ENCODE measurements at regions not wholly inside any gene's neighbourhood (a gene's known extent, or its start where the extent isn't known, plus 50 kb on each side); places are given as distances from the start of the nearest gene placed in this dataset.

DNA sequence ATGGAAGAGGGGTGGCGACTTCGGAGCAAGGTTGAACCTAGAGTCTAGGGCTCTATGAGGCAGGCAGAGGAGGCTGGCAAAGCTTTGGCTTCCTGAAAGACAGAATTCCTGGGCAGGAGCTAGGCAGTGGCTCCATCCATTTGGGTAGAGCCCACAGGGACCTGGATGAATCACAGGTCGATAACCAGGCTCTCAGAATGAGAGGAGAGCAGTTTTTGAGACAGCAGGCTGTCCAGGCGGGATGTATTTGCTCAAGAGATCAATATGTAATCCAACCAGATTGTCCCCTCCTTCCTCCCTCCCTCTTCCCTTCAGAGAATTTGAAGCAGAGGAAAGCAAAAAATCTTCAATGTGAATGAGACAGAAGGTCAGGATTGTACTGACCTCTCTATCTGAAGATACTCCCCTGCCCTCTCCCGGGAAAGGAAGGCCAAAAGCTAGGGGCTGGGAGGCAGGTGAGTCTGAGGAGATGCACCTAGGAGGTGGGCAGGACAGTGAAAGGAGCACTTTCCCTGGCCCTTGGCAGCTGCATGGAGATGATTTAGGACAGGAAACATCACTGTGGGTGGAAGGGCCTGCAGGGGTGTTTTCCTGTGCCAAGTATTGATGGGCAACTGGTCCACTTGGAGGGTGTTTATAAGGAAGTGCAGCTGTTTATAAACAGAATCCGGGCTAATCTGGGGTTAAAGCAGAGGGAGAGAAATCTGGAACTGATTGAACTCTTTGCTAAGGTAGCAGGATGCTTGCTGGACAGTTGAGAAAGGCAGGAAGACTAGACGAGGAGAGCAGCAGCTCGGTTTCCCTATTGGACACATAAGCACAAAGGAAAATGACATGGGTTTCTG is 212.4 kb upstream of the LRFN2 start:
- Mint-ChIP-seq H3K27ac (no peak overlapping the region), H3K36me3 (no peaks in the 10 kb centered on the region), H3K4me3 (no peak overlapping the region), H3K9me3 (no peaks in the 10 kb centered on the region), H3K27me3 (no peaks in the 10 kb centered on the region), H3K4me1 (no peaks in the 10 kb centered on the region)
- no peak for DNase-seq

DNA sequence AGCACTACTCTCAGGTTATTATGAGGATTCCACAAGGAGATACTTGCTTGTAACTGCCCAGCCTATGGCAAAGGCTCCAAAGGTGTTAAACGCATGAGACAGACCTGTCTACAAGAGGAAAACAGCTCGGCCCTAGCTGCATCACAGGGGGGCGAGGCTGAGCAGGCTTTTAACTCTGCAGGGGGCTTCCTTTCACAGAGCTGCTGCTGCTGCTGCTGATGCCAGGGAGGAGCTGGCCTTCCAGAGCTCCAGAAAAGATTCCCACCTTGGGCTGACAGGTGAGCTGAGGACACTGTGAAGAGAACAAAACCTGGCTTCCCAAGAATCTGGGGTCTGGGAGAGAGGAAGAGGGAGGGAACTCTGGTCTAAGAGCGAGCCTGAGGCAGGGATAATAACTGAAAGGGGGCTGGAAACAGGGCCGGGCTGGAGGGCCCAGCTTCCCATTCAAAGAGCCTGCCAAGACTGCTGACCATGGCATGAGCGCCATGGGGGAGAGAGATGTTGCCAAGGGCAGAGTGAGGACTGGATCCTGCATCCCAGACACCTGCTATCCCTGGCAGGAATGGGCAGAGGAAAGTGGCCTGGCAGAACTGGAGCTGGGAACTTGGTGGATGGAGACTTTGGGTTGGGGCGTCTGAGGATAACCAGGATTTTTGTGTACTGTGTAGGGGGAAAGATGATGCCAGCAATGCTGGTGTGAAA is 211.1 kb upstream of the LRFN2 start:
- Mint-ChIP-seq H3K9me3 (no peaks in the 10 kb centered on the region), H3K4me1 (no peaks in the 10 kb centered on the region), H3K27ac (no peak overlapping the region), H3K27me3 (no peaks in the 10 kb centered on the region), H3K4me3 (no peak overlapping the region), H3K36me3 (no peaks in the 10 kb centered on the region)
- DNase-seq = no peak

DNA sequence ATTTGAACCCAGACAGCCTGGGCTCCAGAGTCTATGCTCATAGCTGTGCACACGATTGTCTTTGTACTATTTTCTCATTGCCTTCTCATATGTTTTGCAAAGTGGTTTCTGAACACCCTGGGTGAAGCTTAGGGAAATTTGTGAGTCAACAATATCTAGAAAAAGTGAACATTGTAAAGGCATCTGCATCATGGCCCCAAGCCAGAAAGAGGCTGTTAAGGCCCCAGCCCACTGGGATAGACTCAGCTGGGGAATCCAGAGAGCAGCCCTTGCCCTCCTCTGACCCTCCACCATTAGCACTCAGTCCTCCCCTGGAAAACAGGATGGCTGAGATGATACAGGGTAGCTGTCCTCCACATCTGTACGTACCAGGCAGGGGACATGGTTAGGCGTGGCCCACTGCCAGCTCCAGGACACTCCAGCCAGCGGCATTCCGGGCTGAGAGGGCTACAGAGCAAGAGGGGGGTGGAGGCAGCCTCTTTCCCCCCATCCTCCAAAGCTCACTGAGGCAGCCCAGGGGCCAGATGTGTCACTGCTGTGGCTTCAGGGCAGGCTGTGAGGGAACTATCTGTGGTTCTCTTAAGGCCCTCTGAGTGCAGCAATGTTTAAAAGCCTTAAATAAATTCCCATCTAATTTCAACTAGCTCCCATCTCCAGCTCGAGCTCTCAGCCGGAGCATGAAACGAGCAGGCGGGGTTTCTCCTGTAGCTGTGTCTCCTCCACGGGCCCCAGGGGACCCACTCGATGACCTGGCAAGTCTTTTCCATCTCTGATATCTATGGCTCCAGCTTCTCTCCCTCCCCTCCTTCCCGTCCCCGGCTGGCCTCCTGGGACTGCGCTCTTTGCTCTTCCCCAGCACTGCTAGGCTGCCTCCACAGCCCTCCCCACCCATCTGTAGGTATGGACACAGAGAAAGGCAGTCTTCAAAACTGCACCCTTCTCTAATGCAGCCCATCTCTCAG is 209.4 kb upstream of the LRFN2 start:
- H3K4me1 Mint-ChIP-seq = no peaks in the 10 kb centered on the region
- no peaks in the 10 kb centered on the region for H3K27me3 Mint-ChIP-seq
- no peak for DNase-seq
- no peaks in the 10 kb centered on the region for H3K36me3 Mint-ChIP-seq
- H3K9me3 Mint-ChIP-seq = no peaks in the 10 kb centered on the region
- no peak overlapping the region for H3K4me3 Mint-ChIP-seq
- H3K27ac Mint-ChIP-seq = no peak overlapping the region

DNA sequence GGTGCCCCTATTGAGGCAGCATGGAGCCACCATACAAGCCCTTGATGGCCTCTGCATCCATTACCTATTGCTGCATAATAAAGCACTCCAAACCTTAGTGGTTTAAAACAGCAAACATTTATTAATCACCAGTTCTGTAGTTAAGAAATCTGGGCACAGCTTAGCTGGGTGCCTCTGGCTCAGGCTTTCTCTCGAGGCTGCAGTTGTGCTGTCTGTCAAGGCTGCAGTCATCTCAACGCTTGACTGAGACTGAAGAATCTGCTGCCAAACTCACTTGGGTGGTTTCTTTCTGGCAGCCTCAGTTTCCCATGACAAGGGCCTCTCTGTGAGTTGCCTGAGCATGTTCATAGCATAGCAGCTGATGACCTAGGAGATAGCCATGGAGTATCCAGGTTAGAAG is 207.4 kb upstream of the LRFN2 start:
- Mint-ChIP-seq H3K4me1 (peaks cover 4% of the 10 kb centered on the region), H3K27ac (no peak overlapping the region), H3K9me3 (no peaks in the 10 kb centered on the region), H3K4me3 (no peak overlapping the region), H3K36me3 (no peaks in the 10 kb centered on the region), H3K27me3 (no peaks in the 10 kb centered on the region)
- DNase-seq = no peak

DNA sequence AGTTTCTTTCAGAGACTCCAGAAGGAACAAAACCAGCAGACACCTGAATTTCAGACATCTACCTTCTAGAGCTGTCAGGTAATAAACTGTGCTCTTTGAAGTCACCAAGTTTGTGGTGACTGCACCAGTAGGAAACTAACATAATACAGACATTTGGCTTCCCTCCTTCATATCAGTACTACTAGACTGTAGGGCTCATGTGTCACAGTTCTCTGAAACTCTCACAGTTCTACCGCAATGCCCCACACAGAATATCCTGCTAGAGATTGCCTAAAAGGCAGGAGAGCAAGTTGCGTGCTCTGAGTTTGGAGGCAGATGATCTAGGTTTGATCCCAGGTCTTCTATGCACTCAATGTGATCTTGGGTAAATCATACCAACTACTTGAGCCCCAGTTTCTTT is 205.0 kb upstream of the LRFN2 start:
- H3K27ac Mint-ChIP-seq = no peak overlapping the region

DNA sequence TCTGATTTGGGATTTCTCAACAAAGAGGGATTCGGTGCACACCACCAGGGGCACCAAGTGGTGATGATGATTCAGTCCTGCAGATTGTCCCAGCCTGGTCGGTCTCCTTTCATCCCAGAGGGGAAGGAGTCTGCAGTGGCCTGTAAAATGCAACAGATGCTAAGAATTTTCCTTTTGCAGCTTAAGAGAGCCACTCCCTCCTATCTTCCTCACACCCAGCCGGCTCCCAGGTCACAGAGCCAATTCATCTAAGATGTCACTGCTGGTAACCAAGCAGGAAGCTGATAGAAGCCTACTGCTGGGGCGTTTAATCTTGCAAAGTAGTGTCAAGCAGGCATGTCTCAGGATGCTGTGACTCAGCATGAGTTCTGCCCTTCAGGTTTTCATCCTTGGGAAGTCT is 203.8 kb upstream of the LRFN2 start:
- no peak overlapping the region for H3K27ac Mint-ChIP-seq
- H3K27me3 Mint-ChIP-seq = no peaks in the 10 kb centered on the region
- peaks cover 17% of the 10 kb centered on the region for H3K4me1 Mint-ChIP-seq
- no peak overlapping the region for H3K4me3 Mint-ChIP-seq
- peaks cover 2% of the 10 kb centered on the region for H3K36me3 Mint-ChIP-seq
- no peaks in the 10 kb centered on the region for H3K9me3 Mint-ChIP-seq
- no peak for DNase-seq

More for the DNA sequence above, 205.0 kb upstream of the LRFN2 start:
- Mint-ChIP-seq H3K9me3 (no peaks in the 10 kb centered on the region), H3K4me1 (peaks cover 17% of the 10 kb centered on the region), H3K36me3 (peaks cover 2% of the 10 kb centered on the region), H3K27me3 (no peaks in the 10 kb centered on the region), H3K4me3 (no peak overlapping the region)
- DNase-seq = no peak

DNA sequence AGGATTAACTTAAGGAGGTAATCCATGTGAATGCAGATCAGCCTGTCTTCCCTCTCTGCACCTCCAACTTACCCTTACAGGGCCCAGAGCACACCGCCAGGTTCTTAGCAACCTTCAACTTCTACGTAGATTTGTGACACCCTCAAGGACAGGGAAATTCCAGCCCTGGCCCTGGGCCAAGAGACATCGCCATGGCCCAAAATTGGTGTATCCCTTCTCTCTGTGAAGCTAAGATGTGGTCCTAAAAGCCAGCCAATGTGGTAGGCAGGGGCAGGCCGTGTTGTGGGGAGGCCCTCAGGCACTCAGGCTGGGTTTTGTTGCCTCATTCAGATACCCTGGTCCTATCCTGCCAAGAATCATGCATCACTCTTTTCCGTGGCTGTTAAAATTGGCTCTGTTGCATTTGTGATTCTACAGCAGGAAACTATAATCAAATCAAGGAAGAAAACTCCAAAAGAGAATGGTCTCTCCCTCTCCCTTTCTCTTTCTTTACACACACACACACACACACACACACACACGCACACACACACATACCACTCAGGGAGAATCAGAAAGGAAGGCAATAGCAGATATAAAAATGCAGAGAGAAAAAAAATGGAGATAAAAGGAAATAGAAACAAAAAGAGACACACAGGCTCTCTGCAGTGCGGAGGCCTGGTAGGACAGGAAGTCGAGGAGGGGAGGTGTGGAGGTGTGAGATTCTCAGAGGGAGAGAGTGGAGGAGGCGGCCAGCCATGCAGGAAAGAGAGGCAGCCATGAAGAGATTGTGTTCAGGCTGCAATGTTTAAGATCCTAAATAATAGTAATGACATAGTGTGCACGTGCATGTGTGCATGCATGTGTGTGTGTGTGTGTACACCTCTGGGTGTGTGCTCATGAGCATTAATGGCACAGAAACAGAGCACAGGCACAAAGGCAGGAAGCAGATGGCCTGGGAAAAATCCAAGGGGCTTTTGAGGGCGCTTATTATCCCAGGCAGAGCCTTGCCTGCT is 201.8 kb upstream of the LRFN2 start:
- H3K4me1 Mint-ChIP-seq = peaks cover 17% of the 10 kb centered on the region
- peak; percentile 48 for DNase-seq
- H3K36me3 Mint-ChIP-seq = peaks cover 2% of the 10 kb centered on the region
- no peaks in the 10 kb centered on the region for H3K9me3 Mint-ChIP-seq
- H3K4me3 Mint-ChIP-seq = peak overlapping the region; percentile 19
- H3K27ac Mint-ChIP-seq = peak overlapping the region; percentile 87
- H3K27me3 Mint-ChIP-seq = no peaks in the 10 kb centered on the region

DNA sequence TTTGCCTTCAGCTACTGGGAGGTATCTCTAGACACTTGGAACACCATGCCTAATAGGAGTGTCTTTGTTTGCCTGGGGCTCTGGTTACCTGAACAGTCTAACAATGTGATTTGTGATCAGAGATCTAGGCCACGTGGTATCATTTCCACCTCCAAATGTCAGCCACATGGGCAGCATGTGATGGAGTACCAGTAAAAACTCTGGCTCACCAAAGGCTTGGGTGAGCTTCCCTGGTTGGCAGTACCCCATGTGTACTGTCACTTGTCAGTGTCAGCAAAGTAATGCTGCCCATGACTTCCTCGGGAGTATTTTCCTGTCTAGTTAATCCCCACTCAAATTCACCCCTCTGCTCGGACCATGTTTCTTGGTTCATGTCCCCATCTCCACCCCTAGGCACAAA is 195.2 kb upstream of the LRFN2 start:
- H3K4me3 Mint-ChIP-seq = no peak overlapping the region
- no peaks in the 10 kb centered on the region for H3K4me1 Mint-ChIP-seq
- H3K27ac Mint-ChIP-seq = no peak overlapping the region
- no peak for DNase-seq
- H3K36me3 Mint-ChIP-seq = no peaks in the 10 kb centered on the region
- no peaks in the 10 kb centered on the region for H3K27me3 Mint-ChIP-seq
- no peaks in the 10 kb centered on the region for H3K9me3 Mint-ChIP-seq

DNA sequence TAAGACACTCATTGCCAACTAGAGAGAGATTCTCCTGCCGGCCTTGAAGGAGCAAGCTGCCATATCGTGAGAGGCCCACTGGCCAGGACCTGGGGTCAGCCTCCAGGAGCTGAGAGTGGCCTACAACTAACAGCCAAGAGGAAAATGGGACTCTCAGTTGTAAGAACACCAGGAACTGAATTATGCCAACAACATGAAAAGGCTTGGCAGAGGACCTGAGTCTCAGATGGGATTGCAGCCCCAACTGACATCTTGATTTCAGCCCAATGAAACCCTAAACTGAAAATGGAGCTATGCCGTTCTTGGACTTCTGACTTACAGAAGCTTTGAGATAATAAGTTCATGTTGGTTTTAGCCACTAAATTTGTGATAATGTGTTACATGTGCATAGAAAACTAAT is 193.5 kb upstream of the LRFN2 start:
- no peaks in the 10 kb centered on the region for H3K27me3 Mint-ChIP-seq

DNA sequence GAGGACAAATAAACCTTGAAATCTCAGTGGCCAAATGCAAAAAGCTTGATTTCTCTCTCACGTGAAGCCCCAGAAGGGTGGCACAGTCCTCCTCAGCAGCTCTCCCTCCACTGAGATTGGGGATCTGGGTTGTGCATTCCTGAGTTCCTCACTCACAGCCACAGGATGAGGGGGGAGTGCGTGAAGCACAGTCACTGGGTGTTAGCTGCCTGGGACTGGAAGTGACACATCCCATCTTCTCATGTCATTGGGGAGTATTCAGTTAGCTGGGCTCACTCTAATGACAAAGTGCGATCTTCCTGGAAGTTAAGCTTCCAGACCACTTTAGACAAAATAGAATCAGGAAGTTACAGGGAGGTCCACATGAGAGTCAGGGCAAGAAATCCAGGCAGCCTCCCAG is 192.2 kb upstream of the LRFN2 start:
- Mint-ChIP-seq H3K27ac (no peak overlapping the region), H3K36me3 (no peaks in the 10 kb centered on the region), H3K9me3 (no peaks in the 10 kb centered on the region), H3K4me1 (no peaks in the 10 kb centered on the region), H3K27me3 (no peaks in the 10 kb centered on the region), H3K4me3 (no peak overlapping the region)
- no peak for DNase-seq

More for the DNA sequence above, 193.5 kb upstream of the LRFN2 start:
- DNase-seq = no peak
- Mint-ChIP-seq H3K4me3 (no peak overlapping the region), H3K36me3 (no peaks in the 10 kb centered on the region), H3K27ac (no peak overlapping the region), H3K4me1 (no peaks in the 10 kb centered on the region), H3K9me3 (no peaks in the 10 kb centered on the region)

DNA sequence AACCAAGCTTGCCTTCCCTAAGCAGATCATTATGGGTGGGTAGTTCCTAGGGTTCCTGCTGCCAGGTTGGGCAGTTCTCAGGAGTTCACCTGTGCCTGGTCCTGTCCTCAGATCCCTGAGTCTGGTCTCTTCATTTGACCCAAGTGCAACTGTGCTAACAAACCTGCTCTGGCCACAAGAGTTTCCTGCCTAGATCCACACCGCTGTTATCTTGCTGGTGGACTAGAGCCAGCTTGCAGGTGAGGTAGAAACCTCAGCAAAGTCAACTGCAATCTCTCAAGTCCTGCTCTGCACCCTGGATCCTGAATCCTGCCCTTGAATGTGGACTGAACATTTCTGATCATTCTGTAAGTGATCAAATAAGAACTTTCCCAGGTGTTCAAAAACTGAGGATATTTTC is 191.8 kb upstream of the LRFN2 start:
- Mint-ChIP-seq H3K36me3 (no peaks in the 10 kb centered on the region), H3K27me3 (no peaks in the 10 kb centered on the region), H3K4me1 (no peaks in the 10 kb centered on the region), H3K9me3 (no peaks in the 10 kb centered on the region), H3K4me3 (no peak overlapping the region), H3K27ac (no peak overlapping the region)
- DNase-seq = no peak

DNA sequence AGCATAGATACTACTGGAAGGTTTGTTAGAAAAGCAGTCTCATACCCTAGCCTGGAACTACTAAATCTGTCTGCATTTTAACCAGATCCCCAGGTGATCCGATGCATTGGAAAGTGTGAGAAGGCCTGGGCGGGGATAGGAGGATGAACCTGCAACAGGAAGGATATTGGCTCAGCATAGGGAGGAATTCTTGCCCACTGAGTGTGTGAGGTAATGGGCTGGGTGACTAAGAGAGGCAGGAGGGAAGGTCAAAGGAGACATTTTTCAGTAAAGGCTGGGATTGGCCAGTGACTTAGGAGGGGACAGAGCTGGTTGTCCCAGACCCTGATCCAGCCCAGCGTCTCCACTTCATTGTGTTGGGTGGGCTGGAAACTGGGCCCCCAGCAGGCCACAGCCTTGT is 191.0 kb upstream of the LRFN2 start:
- Mint-ChIP-seq H3K9me3 (no peaks in the 10 kb centered on the region), H3K36me3 (no peaks in the 10 kb centered on the region)

DNA sequence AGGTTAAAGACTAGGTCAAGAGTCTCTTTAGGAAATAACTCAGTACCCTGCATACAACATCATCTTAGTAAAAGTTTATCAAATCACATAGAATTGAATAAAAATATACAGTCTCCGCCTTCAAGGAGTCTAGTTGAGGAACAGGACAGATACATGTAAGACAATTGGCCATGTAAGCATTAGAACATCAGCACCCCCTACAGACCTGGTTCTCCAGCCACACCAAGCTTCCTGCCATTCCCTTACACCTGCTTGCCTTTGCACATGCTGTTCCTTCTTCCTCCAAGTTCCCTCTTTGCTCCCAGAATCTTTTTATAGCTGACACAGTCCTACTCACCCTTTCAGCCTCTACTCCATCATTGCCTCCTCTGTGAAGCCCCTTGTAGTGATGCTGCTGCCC is 187.8 kb upstream of the LRFN2 start:
- DNase-seq = no peak
- Mint-ChIP-seq H3K27ac (no peak overlapping the region), H3K27me3 (peaks cover 8% of the 10 kb centered on the region), H3K36me3 (no peaks in the 10 kb centered on the region), H3K4me3 (no peak overlapping the region), H3K4me1 (no peaks in the 10 kb centered on the region), H3K9me3 (no peaks in the 10 kb centered on the region)

More for the DNA sequence above, 191.0 kb upstream of the LRFN2 start:
- no peak for DNase-seq
- Mint-ChIP-seq H3K27me3 (no peaks in the 10 kb centered on the region), H3K4me3 (no peak overlapping the region), H3K27ac (no peak overlapping the region), H3K4me1 (no peaks in the 10 kb centered on the region)

DNA sequence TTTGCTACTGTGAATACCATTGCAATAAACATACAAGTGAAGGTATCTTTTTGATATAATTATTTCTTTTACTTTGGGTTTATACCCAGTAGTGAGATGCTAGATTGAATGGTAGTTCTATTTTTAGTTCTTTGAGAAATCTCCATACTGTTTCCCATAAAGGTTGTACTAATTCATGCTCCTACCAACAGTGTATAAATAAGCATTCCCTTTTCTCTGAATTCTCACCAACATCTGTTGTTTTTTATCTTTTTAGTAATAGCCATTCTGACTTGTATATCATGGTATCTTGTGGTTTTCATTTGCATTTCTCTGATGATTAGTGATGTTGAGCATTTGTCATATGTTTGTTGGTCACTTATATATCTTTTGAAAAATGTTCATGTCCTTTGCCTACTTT is 183.6 kb upstream of the LRFN2 start:
- no peaks in the 10 kb centered on the region for H3K36me3 Mint-ChIP-seq
- no peak overlapping the region for H3K27ac Mint-ChIP-seq
- no peak overlapping the region for H3K4me3 Mint-ChIP-seq
- no peaks in the 10 kb centered on the region for H3K9me3 Mint-ChIP-seq
- H3K27me3 Mint-ChIP-seq = peaks cover 15% of the 10 kb centered on the region
- H3K4me1 Mint-ChIP-seq = no peaks in the 10 kb centered on the region
- no peak for DNase-seq

All from activated naive CD8-positive, alpha-beta T cell treated with anti-CD3 and anti-CD28 coated beads for 36 hours (primary cell).